ENCODE measurements at regions not wholly inside any gene's neighbourhood (a gene's known extent, or its start where the extent isn't known, plus 50 kb on each side); places are given as distances from the start of the nearest gene placed in this dataset.
"Not testable (repeated sequence)": the region's sequence is repeated elsewhere in the genome, so short reads cannot be mapped to it uniquely, and the experiment has no call there.

- ATAC-seq (ENCODE audit: low FRiP score), result no peak
- TF ChIP-seq CTCF (IDR thresholded peaks at IDR 0.05), result no peak
- no peak for DNase-seq (ENCODE audit: low spot score)
These were observed 1545.5 kb upstream of the DDX18 start for GRCh38 chr2:116269040-116269439.

- no peak for TF ChIP-seq CTCF (IDR thresholded peaks at IDR 0.05)
- DNase-seq (ENCODE audit: low spot score) (no peak), ATAC-seq (ENCODE audit: low FRiP score) (no peak)
These were observed 1510.2 kb upstream of the DDX18 start for GRCh38 chr2:116304328-116304727.

GRCh38 chr2:116317111-116317510, 1497.4 kb upstream of the DDX18 start:
- no peak for TF ChIP-seq CTCF (IDR thresholded peaks at IDR 0.05)
- no peak for ATAC-seq (ENCODE audit: low FRiP score)

GRCh38 chr2:116318551-116318950, 1495.9 kb upstream of the DDX18 start:
- not testable (repeated sequence) for ATAC-seq (ENCODE audit: low FRiP score); DNase-seq (ENCODE audit: low spot score)

More at GRCh38 chr2:116317111-116317510, 1497.4 kb upstream of the DDX18 start:
- DNase-seq (ENCODE audit: low spot score), result no peak

- no peak for TF ChIP-seq CTCF (IDR thresholded peaks at IDR 0.05)
- ATAC-seq (ENCODE audit: low FRiP score) (no peak), DNase-seq (ENCODE audit: low spot score) (no peak)
These were observed 1495.5 kb upstream of the DDX18 start for GRCh38 chr2:116319001-116319400.

- no peak for TF ChIP-seq CTCF (IDR thresholded peaks at IDR 0.05)
- DNase-seq (ENCODE audit: low spot score) (no peak), ATAC-seq (ENCODE audit: low FRiP score) (no peak)
These were observed 1494.6 kb upstream of the DDX18 start for GRCh38 chr2:116319935-116320334.

GRCh38 chr2:116329280-116329679, 1485.2 kb upstream of the DDX18 start:
- DNase-seq (ENCODE audit: low spot score), result no peak
- ATAC-seq (ENCODE audit: low FRiP score), result no peak
- TF ChIP-seq CTCF (IDR thresholded peaks at IDR 0.05), result no peak

GRCh38 chr2:116340690-116341089, 1473.8 kb upstream of the DDX18 start:
- DNase-seq (ENCODE audit: low spot score), result no peak
- no peak for TF ChIP-seq CTCF (IDR thresholded peaks at IDR 0.05)
- no peak for ATAC-seq (ENCODE audit: low FRiP score)
